SK-N-MC (cell line): ENCODE measurements at regions not wholly inside any gene's neighbourhood (a gene's known extent, or its start where the extent isn't known, plus 50 kb on each side); places are given as distances from the start of the nearest gene placed in this dataset.
"Not testable (repeated sequence)": the region's sequence is repeated elsewhere in the genome, so short reads cannot be mapped to it uniquely, and the experiment has no call there.

Experiments
- DNase-seq: peaks from one replicate; pipeline ENCODE4 v3.0.0-alpha.2; 2011; ENCODE audit warnings: low read depth, low spot score
- H3K27ac ChIP-seq: fragments of 200-600 bp; sonication (generic); 2 replicates; pipeline ENCODE4 v1.5.1; 2016; ENCODE audit warnings: mixed run types
- H3K36me3 ChIP-seq: fragments of 200-600 bp; sonication (generic); 2 replicates; pipeline ENCODE4 v1.6.1; 2017; ENCODE audit warnings: antibody characterized with exemption, low read length, mixed read lengths; ENCODE audit not compliant: insufficient read depth
- H3K4me3 ChIP-seq: fragments of 200-600 bp; sonication (generic); 2 replicates; pipeline ENCODE4 v1.5.1; 2016
- H3K9ac ChIP-seq: fragments of 200-600 bp; sonication (generic); 2 replicates; pipeline ENCODE4 v1.8.0; 2017; ENCODE audit warnings: mixed run types, mixed read lengths; ENCODE audit not compliant: insufficient read length
- H3K9me3 ChIP-seq: fragments of 200-600 bp; sonication (generic); 2 replicates; pipeline ENCODE4 v1.6.1; 2017; ENCODE audit warnings: low read depth, mild to moderate bottlenecking, antibody characterized with exemption, low read length, moderate library complexity, mixed read lengths
- EZH2 ChIP-seq: fragments of 200-600 bp; sonication (generic); IDR thresholded peaks from one replicate; pipeline ENCODE4 v1.6.1; 2017; ENCODE audit warnings: antibody characterized with exemption
- FOXP2 ChIP-seq: optimal IDR thresholded peaks from 2 replicates; pipeline ENCODE3; 2011; ENCODE audit warnings: mild to moderate bottlenecking, moderate library complexity; ENCODE audit not compliant: insufficient read depth; ENCODE audit errors: extremely low read length, control extremely low read depth
- POLR2AphosphoS5 ChIP-seq: IDR thresholded peaks from 2 replicates; pipeline ENCODE4 v1.6.1; 2012; ENCODE audit warnings: mild to moderate bottlenecking, low read depth, low read length, borderline replicate concordance

DNA sequence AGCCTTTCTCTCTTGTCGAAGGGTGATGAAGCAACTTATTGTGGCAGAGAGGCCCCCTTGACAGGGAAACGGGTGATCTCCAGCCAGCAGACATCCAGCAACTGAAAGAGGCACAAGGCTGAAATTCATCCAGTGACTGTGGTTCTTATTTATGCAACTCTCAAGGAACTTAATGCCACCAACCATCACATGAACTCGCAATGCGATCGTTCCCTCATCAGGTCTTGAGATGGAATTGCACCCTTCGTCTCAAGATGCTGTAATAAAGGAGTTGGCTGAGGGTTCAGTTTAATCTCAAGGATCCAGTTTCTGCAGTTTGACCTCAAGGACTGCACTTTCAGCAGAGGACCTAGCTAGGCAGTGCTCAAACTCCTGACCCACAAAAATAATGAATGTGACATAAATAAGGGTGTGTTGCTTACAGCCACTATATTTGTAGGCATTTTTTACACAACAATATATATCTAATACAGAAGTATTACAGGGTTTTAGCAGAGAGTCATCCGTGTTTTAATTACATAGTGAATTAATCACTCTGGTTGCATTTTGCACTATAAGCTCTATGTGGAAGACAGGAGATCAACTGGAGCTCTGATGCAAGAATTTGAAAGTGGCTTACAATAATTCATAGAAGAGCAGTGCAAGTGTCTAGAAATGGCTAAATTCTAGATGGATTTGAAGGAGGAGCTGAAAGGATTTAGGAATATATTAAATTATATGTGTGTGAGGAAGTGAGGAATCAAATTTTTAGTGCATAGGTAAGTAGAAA, 957.8 kb upstream of the CTNND2 start:
- H3K27ac ChIP-seq = no peak overlapping the region
- H3K9me3 ChIP-seq = no peaks in the 10 kb centered on the region
- no peak overlapping the region for H3K4me3 ChIP-seq
- TF ChIP-seq POLR2AphosphoS5 = no peak
- TF ChIP-seq FOXP2 = no peak
- no peak for TF ChIP-seq EZH2
- H3K9ac ChIP-seq = no peak overlapping the region
- DNase-seq = no peak
- no peaks in the 10 kb centered on the region for H3K36me3 ChIP-seq

DNA sequence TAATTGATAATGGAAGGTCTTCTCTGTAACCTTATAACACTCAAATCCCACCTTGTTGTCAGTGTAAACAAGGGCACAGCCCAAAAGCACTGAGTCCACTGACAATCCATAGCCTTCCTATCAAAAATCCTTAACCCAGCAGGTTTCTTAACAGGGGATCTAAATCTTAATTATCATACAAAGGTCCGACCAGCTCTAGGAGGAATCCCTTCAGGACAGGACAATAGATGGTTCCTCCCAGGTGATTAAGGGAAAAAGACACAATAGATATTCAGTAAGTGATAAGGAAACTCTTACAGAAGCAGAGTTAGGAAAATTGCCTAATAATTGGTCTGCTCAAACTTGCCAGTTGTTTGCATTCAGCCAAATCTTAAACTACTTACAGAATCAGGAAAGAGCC, 951.9 kb upstream of the CTNND2 start:
- H3K9me3 ChIP-seq, H3K27ac ChIP-seq, H3K36me3 ChIP-seq, H3K9ac ChIP-seq, DNase-seq, H3K4me3 ChIP-seq: not testable (repeated sequence)

DNA sequence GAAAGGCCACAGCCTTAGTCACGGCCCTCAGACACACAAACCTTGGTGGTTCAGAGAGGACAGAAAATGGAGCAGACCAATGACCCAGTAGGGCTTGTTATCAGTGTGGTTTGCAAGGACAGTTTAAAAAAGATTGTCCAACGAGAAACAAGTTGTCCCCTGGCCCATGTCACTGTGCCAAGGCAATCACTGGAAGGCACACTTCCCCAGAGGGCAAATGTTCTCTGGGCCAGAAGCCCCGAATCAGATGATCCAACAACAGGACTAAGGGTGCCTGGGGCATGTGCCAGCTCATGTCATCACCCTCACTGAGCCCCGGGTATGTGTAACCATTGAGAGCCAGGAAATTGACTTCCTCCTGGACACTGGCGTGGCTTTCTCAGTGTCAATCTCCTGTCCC, 950.1 kb upstream of the CTNND2 start:
- TF ChIP-seq FOXP2 = no peak
- no peak for TF ChIP-seq EZH2
- TF ChIP-seq POLR2AphosphoS5 = no peak
- no peak overlapping the region for H3K4me3 ChIP-seq
- no peak for DNase-seq
- H3K36me3 ChIP-seq = no peaks in the 10 kb centered on the region
- no peak overlapping the region for H3K9ac ChIP-seq
- no peak overlapping the region for H3K27ac ChIP-seq
- H3K9me3 ChIP-seq = no peaks in the 10 kb centered on the region

DNA sequence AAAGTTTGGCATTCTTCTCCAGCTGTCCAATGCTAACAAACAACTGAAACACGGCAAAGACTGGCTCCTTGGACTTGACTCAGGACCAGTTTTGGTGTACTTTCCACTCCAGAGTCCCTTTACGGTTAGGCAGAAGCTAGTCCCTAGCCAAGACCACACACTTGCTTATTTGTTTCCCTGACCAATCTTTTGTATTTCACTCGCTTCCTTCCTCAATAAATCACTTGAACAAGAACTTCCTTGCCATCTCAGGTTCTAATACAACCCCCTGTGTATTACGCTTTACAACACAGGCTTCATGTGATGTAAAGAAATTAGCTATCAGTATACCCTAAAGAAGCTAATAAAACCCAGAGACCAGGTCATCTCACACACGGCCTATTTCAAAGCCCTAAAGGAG, 947.5 kb upstream of the CTNND2 start:
- DNase-seq = no peak
- no peaks in the 10 kb centered on the region for H3K36me3 ChIP-seq
- H3K27ac ChIP-seq = no peak overlapping the region
- H3K9ac ChIP-seq = no peak overlapping the region
- TF ChIP-seq POLR2AphosphoS5 = no peak
- TF ChIP-seq EZH2 = no peak
- TF ChIP-seq FOXP2 = no peak
- H3K9me3 ChIP-seq = no peaks in the 10 kb centered on the region
- H3K4me3 ChIP-seq = no peak overlapping the region

DNA sequence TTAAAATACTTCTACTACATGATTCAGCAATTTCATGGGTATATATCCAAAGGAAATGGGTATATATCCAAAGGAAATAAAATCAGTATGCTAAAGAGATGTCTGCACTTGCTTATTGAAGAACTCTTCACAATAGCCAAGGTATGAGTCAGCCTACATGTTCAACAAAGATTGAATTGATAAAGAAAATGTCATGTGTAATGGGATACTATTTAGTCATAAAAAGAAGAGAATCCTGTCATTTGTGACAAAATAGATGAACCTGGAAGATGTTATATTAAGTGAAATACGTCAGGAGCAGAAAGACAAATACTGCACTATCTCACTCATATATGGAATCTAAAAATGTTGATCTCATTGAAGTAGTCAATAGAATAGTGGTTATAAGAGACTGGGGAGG, 944.5 kb upstream of the CTNND2 start:
- TF ChIP-seq FOXP2 (no peak), POLR2AphosphoS5 (no peak), EZH2 (no peak)
- Histone ChIP-seq H3K4me3 (no peak overlapping the region), H3K36me3 (no peaks in the 10 kb centered on the region), H3K27ac (no peak overlapping the region), H3K9ac (no peak overlapping the region), H3K9me3 (no peaks in the 10 kb centered on the region)
- no peak for DNase-seq

DNA sequence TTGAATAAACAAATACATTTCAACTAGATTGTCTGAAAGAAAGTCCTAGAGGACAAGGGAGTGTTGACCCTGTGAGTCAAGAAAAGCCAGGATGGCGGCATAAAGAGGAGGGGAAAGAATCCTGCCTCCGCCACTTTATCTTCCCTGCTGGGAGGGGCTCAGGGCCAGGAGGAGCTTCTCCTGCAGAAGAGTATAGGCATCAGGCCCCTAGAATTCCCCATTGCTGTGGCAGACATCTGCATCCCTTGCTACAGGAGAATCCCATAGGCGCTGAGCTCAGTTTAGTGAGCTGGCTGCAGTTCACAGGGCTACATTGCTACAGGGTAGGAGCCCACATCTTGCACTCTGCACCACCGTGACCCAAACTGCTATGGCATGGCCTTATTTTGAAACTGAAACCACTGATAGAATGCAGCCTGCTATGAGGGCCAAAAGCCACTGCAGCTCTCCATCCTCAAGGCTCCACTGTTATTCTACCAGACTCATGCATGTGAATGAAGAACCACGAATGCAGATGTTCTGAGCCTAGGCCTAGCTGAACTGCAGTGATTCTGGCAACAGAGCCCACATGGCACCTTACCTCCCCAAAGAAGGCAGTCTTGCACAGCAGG, 941.4 kb upstream of the CTNND2 start:
- DNase-seq = no peak
- Histone ChIP-seq H3K36me3 (no peaks in the 10 kb centered on the region), H3K27ac (no peak overlapping the region), H3K9ac (no peak overlapping the region), H3K4me3 (no peak overlapping the region), H3K9me3 (no peaks in the 10 kb centered on the region)
- TF ChIP-seq EZH2 (no peak), FOXP2 (no peak), POLR2AphosphoS5 (no peak)

DNA sequence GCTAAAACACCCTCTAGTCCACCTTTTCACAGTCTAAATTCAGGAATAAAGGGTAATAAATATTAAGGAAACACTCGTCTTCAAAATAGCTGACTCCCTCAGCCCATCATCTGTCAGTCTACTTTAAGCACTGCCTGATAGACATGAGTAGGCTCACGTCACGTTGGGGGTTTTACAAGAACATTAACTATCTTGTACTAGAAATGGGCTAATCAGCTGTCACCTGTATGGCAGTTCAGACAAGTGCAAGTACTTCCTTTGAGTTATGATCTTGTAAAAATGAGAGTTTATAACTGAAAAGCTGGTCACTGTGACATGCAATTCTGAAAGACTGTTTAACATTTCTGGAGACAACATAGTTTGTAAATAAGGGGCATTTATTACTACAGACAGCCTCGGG, 936.7 kb upstream of the CTNND2 start:
- Histone ChIP-seq H3K9me3 (no peaks in the 10 kb centered on the region), H3K36me3 (no peaks in the 10 kb centered on the region)
- TF ChIP-seq POLR2AphosphoS5 (no peak), EZH2 (no peak)

DNA sequence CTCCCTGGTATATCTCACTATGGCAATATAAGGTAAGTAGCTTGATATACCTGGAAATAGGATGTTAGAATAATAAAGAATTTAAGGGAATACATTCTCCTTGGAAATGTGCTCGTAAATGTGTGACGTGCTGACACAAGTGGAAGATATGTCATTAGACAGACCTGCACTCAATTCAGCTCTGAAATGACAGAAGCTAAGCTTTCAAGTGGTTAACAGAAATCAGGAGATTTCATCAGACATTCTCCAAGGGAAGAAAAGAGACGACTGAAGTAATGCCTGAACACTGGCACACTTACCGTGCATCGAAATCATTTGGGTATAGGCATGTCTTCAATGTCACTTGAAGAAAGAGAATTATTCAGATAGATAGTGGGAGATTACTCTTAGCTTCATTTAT, 933.3 kb upstream of the CTNND2 start:
- H3K36me3 ChIP-seq = no peaks in the 10 kb centered on the region
- no peak overlapping the region for H3K4me3 ChIP-seq
- TF ChIP-seq FOXP2 (no peak), EZH2 (no peak), POLR2AphosphoS5 (no peak)
- DNase-seq = no peak
- no peaks in the 10 kb centered on the region for H3K9me3 ChIP-seq
- H3K27ac ChIP-seq = no peak overlapping the region
- H3K9ac ChIP-seq = no peak overlapping the region

More for the DNA sequence above, 936.7 kb upstream of the CTNND2 start:
- DNase-seq = no peak
- H3K27ac ChIP-seq = no peak overlapping the region
- no peak overlapping the region for H3K4me3 ChIP-seq
- H3K9ac ChIP-seq = no peak overlapping the region

DNA sequence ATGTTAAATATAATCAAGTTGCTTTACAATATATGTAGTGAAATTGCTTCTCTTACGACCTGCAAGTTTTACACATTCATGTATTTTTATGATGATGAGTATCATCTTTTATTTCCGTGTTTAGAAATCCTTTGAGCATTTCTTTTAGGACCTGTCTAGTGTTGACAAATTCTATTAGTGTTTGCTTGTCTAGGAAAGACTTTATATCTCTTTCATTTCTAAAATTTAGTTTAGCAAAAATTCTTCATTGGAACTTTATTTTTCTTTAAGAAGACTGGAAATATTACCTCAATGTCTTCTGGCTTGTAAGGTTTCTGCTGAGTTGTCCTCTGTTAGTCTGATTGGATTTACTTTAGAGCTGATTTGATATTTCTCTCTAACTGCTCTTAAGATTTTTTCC, 920.9 kb upstream of the CTNND2 start:
- Histone ChIP-seq H3K9ac (no peak overlapping the region), H3K36me3 (no peaks in the 10 kb centered on the region), H3K4me3 (no peak overlapping the region), H3K9me3 (no peaks in the 10 kb centered on the region; the same call in 1 of the 2 replicates), H3K27ac (no peak overlapping the region)
- no peak for TF ChIP-seq FOXP2
- DNase-seq = no peak
